Stimulated activated CD4-positive, alpha-beta T cell treated with anti-CD3 and anti-CD28 coated beads, Interleukin-1b, Interleukin-23, amount 100 ng/mL, for 48 hours (primary cell): ENCODE measurements at regions not wholly inside any gene's neighbourhood (a gene's known extent, or its start where the extent isn't known, plus 50 kb on each side); places are given as distances from the start of the nearest gene placed in this dataset.

Source experiments
- DNase-seq: peaks from one replicate; pipeline ENCODE4 v3.0.0-alpha.2; 2020

- no peak for DNase-seq
Measured at GRCh38 chr2:128452536-128453530, 134.2 kb upstream of the HS6ST1 start.

DNA sequence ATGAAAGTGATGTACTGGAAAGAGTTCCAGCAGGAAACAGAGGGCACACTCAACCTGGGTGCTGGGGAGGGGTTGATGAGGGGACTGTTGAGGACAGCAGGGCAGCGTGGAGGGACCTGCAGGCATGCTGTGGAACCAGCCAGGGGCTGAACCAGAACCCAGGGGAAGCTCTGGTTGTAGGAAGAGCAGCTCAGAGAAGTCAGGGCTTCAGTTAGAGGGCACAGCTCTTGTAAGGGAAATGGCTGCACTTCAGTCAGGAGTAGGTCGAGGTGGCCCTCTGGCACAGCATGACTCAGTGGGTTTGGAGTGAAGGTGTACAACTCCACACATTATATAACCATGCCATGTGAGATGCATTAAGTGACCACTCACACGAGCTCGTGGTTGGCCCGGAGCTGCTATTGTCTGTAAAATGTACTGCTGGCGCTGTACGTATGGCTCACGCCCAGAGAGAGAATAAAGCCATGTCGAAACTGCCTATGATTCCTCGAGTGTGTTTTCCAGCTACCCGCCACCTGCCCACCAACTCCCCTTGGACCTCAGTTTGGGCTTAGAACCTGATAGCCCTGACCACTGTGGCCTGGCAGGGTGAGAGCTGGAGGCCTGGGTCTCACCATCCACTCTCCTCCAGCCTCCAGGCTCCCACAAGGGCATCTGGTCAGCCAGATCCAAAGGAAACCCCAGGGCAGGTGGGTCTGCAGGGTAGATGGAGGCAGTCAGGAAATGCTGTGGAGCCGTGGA is 136.5 kb upstream of the HS6ST1 start:
- no peak for DNase-seq

- DNase-seq, result no peak
Measured at GRCh38 chr2:128455721-128456050, 137.0 kb upstream of the HS6ST1 start.

DNA sequence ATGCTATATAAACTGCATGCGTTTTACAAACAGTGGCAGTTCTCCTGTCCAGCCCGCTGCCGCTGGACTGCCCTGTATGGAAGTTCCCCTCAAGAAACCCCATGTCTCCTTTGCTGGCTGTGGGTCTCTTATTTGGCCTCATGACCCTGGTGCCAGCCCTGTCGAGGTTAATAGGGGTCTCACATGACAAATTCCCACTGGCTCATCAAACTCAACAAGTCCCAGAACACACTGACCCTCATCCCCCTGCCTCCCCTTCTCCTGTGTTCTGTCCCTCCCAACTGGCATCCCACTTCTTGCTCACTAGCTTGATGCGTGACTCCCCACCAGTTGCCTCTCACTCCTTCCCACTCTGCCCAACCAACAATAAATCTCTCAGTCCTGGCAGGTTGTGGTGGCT is 137.6 kb upstream of the HS6ST1 start:
- DNase-seq, result no peak

- no peak for DNase-seq
Measured at GRCh38 chr2:128457006-128457604, 138.4 kb upstream of the HS6ST1 start.

- DNase-seq, result no peak
Measured at GRCh38 chr2:128457716-128458115, 139.0 kb upstream of the HS6ST1 start.

DNA sequence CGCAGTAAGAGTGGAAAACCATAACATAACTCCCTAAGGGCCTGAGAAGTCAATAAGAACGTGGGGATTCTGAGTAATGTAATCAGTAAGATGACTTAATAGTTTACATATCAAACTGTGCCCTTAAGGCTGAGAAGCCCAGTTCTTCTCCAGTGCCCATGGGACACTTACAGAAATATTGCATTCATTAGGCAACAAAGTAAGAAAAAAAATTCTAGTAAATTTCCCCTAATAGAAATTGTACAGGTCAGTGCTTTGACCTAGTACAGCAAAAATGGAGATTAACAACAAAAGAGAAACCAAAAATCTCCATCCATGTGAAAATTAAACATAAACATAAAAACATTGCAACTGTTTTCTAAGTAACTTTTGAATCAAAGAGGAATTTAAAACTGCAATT is 139.8 kb upstream of the HS6ST1 start:
- no peak for DNase-seq

- DNase-seq, result no peak
Measured at GRCh38 chr2:128464456-128464855, 145.8 kb upstream of the HS6ST1 start.

DNA sequence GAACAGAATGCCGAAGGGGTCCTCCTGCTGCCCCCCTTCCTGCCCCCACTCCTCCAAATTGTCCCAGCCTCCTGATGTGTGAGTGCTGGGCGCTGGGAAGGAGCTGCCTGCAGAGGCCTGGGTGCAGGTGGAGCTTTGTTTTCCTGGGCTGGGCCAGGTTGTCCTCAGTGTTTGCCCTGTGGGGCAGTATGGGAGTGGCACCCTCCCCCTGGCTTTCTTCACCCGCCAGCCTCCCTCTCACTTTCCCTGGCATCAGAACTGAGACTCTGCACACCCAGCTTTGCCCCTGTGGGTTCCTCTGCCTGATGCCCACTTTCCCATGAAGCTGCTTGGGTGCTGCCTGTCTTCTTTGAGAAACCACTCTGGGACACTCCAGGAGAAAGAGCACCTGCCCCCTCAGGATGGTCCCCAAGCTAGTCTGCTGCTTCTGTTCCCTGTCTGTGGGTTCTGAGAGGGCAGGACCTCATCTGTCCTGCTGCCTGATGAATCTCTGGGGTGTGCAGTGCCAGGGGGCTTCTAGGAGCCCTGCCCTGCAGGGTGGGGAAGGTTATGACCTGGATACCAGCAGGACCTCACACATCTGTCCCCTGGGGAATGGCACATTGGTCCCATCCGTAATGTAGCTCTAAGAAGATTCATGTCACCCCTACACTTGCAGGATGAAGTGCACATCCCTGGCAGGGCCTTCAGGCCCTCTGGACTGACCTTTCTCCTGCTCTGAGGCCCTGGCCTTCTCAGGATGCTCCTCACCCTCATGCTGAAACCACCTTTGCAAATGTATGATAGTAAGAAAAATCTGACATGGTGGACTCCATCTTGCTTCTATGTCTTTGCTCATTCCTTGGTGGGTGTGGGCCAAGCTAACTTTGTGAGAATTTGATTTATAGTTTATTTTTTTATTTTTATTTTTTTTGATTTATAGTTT is 146.8 kb upstream of the HS6ST1 start:
- no peak for DNase-seq

DNA sequence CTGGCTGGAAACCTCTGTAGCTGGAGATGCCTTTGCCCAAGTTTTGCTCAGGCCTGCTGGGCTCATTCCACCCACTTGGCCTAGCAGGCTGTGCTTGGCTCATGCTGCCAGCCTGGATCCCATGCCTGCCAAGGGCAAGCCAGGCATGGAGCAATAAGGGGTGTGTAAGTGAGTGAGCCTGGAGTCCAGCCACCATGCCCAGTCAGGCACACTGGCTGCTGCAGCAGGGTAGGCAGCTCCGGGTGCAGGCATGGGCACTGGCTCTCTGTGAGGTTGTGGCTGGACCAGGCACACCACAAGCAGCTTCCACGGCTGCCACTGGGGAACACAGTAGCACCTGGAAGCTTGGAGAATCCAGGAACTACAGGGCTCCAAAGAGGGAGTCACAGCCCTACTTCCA is 147.7 kb upstream of the HS6ST1 start:
- DNase-seq, result no peak

- DNase-seq, result no peak
Measured at GRCh38 chr2:128466776-128467175, 148.1 kb upstream of the HS6ST1 start.

DNA sequence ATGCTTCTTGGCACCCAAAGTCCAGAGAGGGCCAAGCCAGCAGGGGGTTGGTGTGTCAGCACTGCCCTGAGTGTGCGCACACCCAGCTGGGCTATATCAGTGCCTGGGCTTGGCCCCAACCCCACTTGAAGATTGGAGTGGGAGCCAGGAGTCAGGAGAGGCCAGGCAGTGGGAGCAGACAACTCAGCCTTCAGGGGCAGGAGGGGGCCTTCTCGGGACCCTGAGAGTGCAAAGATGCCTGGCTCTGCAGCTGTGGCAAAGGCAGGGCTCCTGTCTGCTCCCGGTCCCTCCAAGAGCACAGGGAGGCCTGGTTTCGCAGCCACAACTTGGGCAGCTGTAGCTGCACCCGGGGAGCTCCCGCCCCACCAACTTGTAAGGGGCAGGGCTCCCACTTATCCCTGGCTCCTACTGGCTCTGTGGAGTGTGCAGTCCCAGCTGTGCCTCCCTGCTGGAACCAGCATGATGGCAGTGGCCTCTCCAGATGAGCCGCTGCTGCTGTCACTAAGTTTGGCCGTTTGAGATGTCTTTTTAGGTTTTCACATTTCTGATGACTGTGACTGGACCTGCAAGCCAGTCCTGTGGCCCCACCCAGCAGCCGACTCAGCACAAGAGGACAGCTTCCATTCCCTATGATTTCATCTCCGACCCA is 148.8 kb upstream of the HS6ST1 start:
- no peak for DNase-seq

- no peak for DNase-seq
Measured at GRCh38 chr2:128468186-128468920, 149.7 kb upstream of the HS6ST1 start.

- DNase-seq, result no peak
Measured at GRCh38 chr2:128469203-128469602, 150.5 kb upstream of the HS6ST1 start.

DNA sequence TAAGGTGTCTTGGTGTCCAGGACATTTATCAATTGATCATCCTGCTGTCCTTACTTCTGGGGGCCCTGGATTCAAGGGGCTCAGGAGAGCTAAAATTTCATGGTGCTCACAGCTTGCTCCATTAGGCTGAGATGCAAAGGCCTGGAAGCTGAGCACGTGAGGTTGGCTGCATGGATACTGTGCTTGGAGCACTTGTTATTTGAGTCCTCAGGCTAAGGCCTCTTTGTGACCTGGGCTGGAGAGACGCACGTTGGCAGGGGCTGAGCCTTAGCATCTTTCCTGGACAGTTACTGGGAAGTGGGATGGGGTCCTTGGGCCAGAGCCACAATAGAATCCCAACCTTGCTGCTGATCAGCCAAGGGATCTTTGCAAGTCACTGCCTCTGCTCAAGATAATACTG is 151.2 kb upstream of the HS6ST1 start:
- DNase-seq, result no peak

DNA sequence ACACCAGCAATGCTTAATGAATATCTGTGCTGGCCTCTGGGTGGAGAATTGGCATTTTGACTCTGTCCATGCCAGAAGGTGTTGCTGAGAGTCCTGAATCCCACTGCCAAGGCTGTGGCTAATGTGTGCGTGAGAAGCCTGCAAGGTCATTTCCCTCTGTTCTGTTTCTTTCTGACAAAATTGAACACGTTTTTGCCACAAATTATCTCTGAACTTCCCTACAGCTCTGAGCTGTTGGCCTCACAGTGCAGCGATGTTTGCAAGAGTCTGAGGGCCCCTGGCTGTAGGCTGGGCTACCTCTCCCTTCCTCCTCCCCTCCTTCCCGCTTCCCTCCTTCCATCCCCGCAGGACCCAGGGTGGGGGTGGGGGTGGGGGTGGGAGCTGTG is 154.1 kb upstream of the HS6ST1 start:
- no peak for DNase-seq

DNA sequence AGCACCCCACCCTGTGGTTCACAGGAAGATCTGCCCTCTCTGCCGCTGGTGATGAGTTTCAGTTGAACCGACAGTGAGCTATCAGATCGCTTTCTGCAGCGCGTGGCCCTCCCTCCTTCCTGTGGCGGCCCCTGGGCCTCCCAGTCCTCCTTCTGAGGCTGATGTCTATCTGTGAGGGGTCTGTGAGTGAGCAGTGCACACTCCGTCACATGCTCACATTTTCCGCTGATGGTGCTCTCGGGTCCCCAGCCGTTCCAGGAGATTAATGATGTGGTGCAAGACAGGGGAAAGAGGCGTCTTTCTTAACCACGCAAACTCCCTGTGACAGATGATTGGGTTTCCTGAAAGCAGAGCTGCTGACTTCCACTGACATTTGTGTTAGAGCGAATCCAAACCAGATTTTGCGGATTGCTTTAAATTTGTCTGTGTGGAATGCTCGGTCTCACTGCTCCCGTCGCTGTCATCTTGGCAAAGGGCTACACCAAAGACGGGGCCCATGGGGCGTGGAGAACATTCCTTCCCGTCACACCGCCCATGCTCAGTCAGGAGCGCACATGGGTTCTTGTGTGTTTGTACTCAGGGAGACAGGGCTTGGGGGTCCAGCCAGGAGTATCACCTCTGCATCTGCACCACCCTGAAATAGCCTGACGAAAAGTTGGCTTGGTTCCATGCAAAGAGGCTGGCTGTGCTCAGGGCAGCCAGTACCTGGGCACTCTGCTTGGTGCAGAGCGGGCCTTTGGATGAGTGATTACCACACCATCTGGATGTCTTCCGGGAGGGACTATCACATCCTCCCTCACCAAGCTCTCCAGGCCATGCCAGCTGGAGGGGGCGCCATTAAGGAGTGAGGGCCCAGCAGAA is 154.7 kb upstream of the HS6ST1 start:
- peak; percentile 64 for DNase-seq

GRCh38 chr2:128474036-128474955 is 155.6 kb upstream of the HS6ST1 start:
- DNase-seq, result no peak

GRCh38 chr2:128474962-128475361 is 156.3 kb upstream of the HS6ST1 start:
- DNase-seq, result no peak
